ENCODE measurements at regions not wholly inside any gene's neighbourhood (a gene's known extent, or its start where the extent isn't known, plus 50 kb on each side); places are given as distances from the start of the nearest gene placed in this dataset.
"Not testable (repeated sequence)": the region's sequence is repeated elsewhere in the genome, so short reads cannot be mapped to it uniquely, and the experiment has no call there.

DNA sequence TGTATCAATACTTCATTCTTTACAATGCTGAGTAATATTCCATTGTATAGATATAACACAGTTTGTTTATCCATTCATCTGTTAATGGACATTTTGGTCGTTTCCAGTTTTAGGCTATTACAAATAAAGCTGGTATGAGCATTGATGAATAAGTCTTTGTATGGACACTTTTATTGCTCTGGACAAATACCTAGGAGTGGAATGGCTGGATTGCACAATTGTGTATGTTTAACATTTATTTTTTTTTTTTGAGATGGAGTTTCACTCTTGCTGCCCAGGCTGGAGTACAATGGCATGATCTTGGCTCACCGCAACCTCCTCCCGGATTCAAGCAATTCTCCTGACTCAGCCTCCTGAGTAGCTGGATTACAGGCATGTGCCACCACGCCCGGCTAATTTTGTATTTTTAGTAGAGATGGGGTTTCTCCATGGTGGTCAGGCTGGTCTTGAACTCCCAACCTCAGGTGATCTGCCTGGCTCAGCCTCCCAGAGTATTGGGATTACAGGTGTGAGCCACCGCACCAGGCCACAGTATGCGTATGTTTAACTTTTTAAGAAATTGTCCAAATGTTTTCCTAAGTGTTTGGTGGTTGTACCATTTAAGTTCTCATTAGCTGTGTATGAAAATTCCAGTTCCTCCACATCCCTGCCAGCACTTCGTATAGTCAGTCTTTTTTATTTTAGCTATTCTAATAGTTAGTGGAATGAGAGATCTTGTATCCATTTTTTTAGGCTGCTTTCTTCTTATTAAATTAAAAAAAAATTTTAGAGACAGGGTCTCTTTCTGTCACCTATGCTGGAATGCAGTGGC lies 194.9 kb upstream of the HAAO start:
- DNase-seq, result no peak

DNA sequence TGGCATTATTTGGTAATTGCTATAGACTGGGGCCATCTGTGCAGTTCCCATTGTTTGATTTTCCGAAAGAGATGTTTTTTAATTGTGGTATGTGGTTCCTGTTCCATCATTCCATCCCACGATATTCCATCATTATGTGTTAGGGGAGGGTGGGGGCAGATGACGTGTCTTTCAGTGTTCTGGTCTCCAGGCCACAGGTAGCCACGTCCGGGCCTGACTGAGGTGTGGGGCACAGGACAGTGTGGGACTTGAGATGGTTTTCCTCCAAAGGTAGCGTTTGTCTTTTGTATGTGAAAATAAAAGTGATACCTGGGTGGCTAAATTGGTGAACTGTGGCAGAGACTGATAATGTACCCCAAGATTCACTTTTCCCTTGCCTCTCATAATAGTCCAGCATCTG lies 192.2 kb upstream of the HAAO start:
- DNase-seq, result no peak

DNA sequence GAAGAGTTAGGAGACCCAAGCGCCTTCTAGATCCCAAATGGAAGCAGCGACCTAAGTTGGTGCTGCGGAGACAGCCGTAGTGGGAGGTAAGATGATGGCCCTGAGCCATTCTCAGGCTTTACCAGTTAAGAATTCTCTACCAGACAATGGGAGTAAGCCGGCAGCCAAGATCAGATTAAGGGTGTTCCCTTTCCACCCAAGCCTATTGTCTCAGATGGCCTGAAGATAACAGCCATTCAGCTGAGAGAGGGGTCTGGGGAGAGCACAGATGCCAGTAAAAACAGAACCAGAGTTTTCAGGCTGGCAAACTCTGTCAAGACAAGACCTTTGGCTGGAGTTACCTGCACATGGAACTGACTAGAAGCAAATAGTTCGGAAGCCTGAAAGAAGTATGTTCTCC lies 191.7 kb upstream of the HAAO start:
- DNase-seq, result no peak

DNA sequence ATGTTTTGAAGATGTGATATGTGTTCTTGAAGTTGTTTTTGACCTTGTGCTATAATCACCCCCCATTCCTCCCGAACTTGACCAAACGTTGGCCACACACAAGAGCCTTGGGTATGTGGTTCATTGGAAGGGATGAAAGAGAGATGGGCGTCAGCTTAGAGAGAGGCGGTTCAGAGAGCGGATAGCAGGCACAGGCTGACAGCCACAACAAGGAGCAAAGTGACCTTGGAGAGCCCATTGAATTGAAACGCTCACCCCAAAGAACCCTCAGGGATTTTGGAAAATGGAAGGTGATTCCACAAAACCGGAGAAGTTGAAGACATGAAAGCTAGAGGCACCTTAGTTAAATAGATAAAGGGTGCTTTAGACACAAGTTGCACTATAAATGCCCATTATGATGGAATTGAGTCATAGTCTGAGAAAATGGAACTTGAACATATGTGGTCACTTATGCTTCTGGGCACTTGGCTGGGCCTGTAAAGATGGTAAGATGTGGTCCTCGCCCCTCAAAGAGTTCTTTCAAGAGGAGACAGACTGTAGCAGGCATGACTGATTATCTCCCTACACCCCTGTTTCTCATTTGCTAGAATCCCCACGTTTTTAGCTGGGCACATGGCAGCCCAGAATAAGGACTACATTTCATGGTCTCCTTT lies 188.5 kb upstream of the HAAO start:
- DNase-seq, result no peak

DNA sequence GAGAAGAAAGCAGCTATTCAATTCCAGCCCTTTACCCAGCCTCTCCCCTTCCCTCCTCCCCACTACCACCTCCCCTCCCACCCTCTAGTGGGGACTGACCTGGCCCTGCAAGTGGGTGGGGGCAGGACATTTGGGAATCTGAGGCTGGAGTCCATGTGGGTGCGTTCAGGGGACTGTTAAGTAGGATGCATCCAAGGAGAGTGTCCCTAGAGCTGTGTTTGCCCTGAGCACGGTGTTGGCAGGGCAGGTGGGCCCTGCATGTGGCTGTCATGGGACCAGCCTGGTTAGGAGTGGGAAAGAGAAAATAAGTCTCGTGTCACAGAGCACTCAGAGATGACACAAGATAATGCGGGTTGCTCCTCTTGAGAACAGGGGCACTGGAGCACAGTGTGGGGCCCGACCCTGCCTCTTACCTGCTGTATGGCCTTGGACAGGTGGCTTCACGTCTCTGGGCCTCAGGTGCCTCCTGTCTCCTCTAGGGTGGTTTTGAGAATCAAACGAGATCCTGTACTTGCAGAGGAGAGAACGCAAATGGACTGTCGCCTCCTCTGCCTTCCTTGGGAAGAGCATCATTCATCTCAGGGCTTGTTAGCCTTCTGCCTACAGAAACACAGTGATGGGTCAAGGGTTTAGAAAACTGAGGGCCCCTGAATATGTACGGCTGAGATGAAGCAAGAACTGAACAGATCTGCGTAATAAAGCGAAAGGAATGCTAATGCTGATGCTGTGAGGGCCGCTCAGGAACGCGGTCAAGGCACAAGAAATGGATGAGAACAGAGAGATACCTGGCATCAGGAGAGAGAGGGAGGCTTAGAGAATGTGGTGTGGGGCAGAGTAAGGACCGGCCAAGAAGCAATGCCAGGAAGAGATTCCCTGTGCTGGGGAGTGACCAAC lies 187.7 kb upstream of the HAAO start:
- no peak for DNase-seq

DNA sequence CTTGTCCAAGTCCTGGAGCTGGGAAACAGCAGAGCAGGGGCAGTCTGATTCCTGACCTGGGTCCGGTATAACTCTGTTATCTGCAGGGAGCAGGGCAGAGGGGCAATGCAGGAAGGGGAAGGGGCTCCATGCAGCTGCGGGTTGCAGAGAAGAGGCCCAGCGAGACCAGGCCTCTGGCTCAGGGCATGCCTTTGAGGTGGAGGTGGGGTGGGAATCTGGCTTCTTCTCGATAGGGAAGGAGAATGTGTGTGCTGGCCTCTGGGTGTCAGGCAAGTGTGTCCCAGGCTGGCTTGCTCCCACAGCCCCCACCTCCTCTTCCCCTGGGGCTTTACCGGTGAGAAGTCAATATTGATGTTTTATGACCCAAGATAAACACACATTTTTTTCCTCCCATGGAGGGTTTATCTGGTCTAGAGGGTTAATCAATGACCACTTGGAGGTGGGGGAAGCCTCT lies 187.1 kb upstream of the HAAO start:
- DNase-seq, result no peak

DNA sequence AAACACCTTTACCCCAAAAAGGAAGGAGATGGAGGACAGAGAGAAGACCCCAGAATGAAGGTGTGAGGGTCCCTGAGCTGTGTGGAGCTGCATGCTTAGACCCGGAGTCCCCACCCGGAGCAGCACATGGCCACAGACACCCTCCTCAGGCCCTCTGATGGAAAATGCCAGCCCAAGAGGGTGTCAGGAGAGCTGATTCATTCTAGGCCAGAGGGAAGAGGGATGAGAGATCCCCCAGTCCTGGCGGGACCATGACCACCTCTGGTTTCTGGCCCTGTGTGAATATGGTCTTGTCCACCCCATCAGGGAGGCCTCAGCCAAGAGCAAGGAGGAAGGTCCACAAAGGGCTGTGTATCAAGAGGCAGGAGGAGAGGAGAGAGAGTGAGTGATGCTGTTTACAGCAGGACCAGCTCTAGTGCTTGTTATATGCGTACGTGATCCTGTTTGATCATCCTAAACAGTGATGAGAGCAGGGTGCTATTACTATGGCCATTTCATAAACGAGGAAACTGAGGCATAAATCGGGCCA lies 186.6 kb upstream of the HAAO start:
- no peak for DNase-seq

DNA sequence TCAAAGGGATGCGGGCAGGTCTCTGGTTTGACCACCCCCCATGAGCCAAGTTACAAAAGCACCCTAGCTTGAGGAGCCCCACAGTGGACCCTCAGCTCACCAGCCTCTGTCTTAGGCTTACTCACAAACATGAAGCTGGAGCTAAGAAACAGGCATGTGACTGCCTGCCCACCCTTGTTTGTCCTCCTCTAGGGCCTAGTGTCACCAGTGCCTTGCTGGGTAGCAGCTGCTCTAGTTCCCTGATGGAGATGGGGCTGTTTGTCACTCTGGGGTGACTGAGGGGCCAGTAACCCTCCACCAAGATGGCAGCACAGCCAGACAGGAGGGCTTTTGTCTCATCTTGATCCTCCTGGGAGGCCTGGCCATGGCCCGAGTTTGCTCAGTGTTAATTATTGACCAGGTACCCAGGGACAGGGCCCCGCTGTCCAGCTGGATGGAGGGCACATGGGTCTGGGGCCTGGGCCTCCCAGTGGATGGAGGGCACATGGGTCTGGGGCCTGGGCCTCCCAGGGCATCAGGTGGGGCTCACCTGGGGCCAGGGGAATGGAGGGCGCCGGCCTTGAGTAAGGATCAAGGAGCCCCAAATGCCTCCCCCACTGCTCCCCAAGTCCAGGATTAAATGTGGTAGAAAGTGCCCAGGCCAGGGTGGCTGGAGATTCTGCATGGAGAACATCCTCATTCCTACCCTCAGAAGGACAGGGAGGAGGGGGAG lies 185.9 kb upstream of the HAAO start:
- no peak for DNase-seq

DNA sequence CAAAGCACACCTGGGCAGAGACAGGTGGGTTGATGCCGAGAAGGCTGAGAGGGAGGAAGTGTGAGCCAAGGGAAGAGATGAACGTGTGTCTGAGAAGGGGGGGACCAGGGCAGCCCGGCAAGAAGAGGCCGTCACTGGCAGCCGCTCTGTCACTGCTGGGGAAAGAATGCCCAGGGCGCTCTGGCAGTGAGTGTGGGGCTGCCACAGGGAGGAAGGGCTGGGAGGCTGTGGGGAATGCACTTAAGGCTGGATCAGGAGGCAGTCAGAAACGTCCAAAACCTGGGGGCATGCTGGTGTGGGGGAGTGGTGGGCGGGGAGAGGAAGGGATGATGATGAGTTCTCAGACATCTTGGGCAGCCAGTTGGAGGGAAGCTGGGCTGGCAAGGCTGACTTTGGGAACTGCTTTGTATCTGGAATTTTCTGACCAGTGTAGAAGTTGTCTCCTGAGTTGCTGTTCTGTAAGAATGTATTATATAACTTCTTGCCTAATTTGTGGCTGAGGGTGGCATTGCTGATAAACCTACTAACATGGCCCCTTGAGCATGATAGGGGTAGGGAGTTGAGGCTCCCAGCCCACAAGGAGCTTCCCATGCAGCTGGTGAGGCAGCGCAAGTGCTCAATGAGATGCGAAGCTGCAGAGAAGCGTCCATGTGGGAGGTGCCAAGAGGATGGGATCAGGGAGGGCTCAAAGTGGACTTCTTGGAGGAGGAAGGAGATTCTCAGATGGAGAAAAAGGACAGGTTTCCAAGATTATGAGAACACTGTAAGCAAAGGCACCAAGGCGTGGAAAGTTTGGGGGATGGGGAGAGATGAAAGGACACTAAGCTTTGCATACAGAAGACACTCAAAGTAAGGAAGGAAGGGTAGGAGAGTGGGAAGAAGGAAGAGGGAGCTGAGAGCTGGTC lies 185.1 kb upstream of the HAAO start:
- DNase-seq, result no peak

DNA sequence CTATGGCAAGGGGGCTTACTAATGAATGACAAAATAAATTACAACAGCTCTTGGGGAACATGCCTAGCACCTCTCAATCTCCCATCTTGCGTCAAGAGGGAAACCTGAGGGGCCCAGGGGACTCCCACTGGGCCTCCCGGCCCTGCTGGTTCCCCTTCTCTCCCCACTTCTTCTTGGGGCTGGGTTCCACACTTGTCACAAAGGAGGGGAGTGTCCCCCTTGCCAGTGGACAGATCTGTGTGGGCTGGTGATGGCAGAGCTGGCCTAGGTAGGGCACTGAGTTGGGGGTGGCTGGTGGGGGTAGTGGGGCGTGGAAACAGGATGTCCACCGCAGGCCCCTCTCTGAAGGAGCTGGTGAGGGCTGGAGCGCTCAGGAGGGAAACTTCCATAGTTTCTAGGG lies 184.0 kb upstream of the HAAO start:
- no peak for DNase-seq

DNA sequence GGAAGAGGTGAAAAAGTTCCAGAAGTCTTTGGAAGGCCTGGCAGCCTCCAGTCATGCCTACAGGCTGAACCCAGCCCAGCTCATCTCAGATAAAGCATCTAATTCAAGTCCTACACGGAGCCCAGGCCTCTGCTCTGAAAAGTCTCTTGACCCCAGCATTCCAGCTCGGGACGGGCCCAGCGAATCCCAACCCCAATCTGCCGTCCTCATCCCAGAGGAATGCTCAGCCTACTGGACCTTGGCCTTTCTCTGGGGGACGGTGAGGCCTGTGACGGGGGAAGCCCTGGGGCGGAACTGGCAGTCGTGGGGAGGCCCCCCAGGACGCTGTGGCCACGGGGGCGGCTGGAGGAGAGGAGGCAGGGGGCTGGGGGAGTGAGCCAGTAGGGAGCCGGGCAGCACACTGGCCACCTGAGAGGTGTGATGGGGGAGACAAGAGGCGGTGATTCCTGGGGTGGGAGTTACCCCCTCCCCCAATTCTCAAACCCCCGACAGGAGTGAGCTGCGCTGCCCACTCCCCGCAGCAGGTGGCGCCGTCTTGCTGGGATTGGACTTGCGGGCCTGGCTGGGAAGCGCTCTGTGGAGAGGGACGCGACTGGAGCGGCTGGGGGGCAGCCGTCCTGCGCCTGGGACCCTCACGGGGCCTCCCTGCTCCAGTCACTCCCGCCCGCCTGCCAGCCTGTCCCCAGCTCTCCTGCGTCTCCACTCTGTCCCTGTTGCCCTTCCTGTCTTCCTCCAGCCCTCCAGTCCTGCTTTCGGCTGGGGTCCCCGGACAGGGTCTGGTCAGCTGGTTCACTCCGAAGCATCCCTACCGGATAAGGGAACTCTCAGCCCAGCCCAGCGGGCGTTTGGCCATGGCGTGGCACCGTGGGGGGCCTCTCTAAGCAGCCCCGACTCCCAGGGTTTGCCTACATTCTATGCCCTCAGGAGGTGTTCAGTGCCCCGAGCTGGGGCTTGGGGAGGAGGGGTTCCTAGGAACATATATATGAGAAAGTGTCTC lies 182.6 kb upstream of the HAAO start:
- DNase-seq, result no peak

DNA sequence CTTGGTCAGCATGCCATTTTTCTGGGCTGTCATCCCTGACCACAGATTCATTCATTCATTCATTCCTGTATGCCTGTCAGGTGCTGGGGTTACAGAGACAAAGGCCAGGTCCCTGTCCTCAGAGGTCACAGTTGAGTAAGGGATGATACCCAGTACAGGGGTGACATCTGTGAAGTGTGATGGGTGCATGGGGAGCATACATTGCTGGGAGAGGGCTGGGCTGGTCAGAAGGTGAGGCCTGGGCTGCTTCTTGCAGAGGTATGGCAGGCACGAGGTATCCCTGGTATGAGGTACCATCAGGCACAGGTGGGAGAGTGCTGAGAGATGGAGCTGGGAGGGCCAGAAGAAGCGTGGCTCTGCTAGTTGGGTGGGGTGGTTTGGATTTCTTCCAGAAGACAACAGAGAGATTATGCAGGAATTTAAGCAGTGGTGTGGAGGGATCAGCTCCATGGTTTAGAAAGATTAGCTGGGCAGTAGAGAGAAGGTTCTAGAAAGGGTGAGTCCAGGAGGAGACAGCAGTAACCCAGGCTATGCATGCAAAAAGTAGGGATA lies 181.9 kb upstream of the HAAO start:
- no peak for DNase-seq

DNA sequence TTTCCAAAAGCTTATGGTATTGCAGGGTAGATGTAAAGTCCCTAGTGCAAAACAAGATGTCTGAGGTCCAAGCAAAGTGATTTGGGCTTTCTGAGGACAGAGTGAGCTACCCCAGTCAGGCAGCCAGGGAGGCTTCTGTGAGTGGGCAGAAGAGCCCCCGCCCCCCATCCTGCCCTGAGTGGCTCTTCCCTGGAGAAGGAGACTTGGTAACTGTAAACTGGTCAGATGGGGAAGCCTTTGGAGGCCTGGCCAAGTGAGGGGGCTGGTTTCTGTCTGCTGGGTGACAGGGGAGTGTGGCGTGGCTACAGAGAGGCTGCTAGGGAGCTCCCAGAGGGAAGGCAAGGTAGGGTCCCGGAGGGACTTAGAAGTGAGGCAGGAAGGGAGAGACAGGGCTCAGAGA lies 181.3 kb upstream of the HAAO start:
- DNase-seq, result no peak

DNA sequence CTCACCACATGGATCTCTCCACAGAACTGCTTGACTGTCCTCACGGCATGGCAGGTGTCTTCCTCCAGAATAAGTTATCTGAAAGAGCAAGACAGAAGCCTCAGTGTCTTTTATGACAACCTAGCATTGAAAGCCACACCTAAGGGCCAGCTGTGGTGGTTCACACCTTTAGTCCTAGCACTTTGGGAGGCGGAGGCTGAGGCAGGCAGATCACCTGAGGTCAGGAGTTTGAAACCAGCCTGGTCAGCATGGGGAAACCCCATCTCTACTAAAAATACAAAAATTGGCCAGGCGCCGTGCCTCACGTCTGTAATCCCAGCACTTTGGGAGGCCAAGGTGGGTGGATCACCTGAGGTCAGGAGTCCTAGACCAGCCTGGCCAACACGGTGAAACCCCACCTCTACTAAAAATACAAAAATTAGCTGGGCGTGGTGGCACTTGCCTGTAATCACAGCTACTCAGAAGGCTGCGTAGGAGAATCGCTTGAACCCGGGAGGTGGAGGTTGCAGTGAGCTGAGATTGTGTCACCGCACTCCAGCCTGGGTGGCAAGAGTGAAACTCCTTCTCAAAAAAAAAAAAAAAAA lies 180.6 kb upstream of the HAAO start:
- not testable (repeated sequence) for DNase-seq

DNA sequence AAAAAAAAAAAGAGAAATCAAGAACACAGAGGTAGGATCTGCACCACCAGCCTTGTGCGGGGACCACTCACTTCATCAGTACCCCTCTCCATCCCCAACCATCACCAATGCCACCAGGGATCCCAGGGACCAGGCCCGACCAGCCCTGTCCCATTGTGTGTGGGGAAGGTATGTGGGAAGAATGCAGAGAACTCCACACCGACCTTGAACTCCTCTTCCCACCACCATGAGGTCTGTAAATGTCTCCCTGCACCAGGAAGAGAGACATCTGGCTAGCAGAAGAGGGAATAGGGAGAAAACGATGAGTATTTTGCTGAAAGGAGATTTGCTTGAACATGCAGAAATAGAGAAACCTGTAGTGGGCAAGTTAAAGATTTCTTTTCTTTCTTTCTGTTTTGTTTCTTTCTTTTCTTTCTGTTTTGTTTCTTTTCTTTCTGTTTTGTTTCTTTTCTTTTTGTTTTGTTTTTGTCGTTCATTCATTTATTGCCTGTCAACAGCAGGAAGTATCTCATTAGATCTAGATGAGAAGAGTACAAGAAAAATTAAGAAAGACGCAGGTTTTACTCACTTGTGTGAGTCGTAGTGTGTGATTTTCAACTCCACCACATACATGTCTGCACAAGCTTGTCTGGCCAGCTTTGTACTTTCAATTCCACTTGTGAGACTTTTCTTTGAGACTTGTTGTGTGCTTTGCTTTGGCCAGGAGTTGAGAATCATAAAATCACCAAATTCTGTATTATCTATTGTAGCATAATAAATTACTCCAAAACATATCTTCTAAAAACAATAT lies 179.8 kb upstream of the HAAO start:
- DNase-seq, result no peak

DNA sequence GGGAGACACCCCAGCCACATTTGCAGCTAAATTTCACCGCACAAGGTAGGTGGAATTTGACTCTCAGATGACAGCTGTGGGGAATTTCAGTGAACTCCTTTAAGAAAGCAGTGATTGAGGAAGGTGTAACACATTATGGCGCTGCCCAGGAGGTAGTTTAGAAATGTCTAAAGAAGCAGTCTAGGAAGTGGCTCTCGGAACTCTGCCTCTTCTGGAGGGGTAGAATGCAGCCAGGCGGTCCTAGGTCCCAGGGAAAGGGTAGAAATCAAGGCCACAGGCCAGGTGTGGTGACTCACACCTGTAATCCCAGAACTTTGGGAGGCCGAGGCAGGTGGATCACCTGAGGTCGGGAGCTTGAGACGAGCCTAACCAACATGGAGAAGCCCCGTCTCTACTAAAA lies 179.0 kb upstream of the HAAO start:
- no peak for DNase-seq

DNA sequence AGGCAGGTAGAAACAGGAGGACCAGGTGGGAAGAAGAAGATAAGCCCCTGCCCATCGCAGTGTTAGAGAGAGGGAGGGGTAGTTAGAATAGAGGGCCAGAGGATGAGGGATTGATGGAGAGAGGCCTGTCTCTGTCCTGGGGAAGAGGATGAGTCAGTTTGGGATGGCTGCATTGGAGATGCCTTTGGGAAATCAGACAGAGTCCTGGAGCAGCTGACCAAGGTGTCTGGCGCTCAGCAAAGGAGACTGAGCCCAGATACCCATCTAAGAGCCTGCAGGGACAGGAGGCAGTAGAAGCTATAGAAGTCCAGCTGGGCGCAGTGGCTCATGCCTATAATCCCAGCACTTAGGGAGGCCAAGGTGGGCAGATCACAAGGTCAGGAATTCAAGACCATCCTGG lies 177.8 kb upstream of the HAAO start:
- DNase-seq, result no peak
